Prostate gland (tissue), 2 donors: ENCODE measurements at regions not wholly inside any gene's neighbourhood (a gene's known extent, or its start where the extent isn't known, plus 50 kb on each side); places are given as distances from the start of the nearest gene placed in this dataset.

Source experiments
- POLR2AphosphoS5 ChIP-seq: sonication (generic); formaldehyde crosslinking; IDR thresholded peaks from one replicate; pipeline ENCODE4 v1.6.1; 2017; ENCODE audit warnings: antibody characterized with exemption
- TF ChIP-seq, protein P1 (sequence below), 4 experiments: fragments of 200-600 bp in 2 of 4; fragments of 450-650 bp in 2 of 4; sonication (generic) in 2 of 4; IDR thresholded peaks; 1 replicate in 3 of 4; 2 replicates in 1 of 4; pipeline ENCODE4 v1.5.1; 2016 to 2019; ENCODE audit warnings: antibody characterized with exemption in 4 of 4, mild to moderate bottlenecking in 2 of 4, moderate library complexity in 2 of 4

DNA sequence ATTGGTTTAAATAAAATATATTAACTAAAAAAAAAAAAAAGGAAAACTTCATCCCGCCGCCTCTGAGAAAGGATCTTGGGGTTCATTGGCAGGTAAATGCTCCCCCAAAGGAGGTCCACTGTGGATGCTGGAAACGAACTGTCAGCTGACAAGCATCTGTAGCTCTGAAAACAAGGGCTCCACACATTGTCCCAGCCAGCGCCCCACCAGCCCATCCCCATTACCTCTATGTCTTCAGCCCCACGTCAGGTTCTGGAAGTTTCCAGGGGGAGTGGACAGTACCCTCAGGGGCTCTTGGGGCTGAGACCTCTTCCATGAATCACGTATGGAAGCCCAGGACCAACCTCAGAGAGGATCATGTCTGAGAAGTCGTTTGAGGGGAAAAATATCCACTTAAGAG lies 66.4 kb upstream of the WNT7B start:
- TF ChIP-seq, protein P1, sequence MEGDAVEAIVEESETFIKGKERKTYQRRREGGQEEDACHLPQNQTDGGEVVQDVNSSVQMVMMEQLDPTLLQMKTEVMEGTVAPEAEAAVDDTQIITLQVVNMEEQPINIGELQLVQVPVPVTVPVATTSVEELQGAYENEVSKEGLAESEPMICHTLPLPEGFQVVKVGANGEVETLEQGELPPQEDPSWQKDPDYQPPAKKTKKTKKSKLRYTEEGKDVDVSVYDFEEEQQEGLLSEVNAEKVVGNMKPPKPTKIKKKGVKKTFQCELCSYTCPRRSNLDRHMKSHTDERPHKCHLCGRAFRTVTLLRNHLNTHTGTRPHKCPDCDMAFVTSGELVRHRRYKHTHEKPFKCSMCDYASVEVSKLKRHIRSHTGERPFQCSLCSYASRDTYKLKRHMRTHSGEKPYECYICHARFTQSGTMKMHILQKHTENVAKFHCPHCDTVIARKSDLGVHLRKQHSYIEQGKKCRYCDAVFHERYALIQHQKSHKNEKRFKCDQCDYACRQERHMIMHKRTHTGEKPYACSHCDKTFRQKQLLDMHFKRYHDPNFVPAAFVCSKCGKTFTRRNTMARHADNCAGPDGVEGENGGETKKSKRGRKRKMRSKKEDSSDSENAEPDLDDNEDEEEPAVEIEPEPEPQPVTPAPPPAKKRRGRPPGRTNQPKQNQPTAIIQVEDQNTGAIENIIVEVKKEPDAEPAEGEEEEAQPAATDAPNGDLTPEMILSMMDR (IDR thresholded peaks at IDR 0.05) = no peak
- TF ChIP-seq POLR2AphosphoS5 = no peak
